HFFc6 (cell line): ENCODE measurements at regions not wholly inside any gene's neighbourhood (a gene's known extent, or its start where the extent isn't known, plus 50 kb on each side); places are given as distances from the start of the nearest gene placed in this dataset.

ENCODE experiments used
- DNase-seq: peaks from one replicate; pipeline ENCODE4 v3.0.0-alpha.2; 2018
- H3K27ac Mint-ChIP-seq: 2 replicates; pipeline ENCODE4 v1.8.0; 2020; ENCODE audit warnings: mild to moderate bottlenecking, mixed read lengths
- H3K27me3 Mint-ChIP-seq: 2 replicates; pipeline ENCODE4 v1.8.0; 2021; ENCODE audit warnings: mild to moderate bottlenecking, moderate library complexity, mixed read lengths; ENCODE audit not compliant: insufficient read depth
- H3K36me3 Mint-ChIP-seq: 2 replicates; pipeline ENCODE4 v1.8.0; 2021; ENCODE audit warnings: low read depth, mixed read lengths
- H3K4me1 Mint-ChIP-seq: 2 replicates; pipeline ENCODE4 v1.8.0; 2020; ENCODE audit warnings: low read depth, mixed read lengths
- H3K4me3 Mint-ChIP-seq: 2 replicates; pipeline ENCODE4 v1.8.0; 2020; ENCODE audit warnings: mild to moderate bottlenecking, moderate library complexity, mixed read lengths
- H3K9me3 Mint-ChIP-seq: 2 replicates; pipeline ENCODE4 v1.8.0; 2020; ENCODE audit warnings: mild to moderate bottlenecking, mixed read lengths
- TF ChIP-seq, protein P1 (sequence below): fragments of 200-600 bp; sonication (generic); IDR thresholded peaks from 2 replicates; pipeline ENCODE4 v1.5.0; 2021; ENCODE audit warnings: antibody characterized with exemption, mild to moderate bottlenecking

- Mint-ChIP-seq H3K4me1 (peaks cover 36% of the 10 kb centered on the region), H3K27ac (peak overlapping the region; percentile 76), H3K4me3 (peak overlapping the region; percentile 64), H3K27me3 (no peaks in the 10 kb centered on the region; the same call in 1 of the 2 replicates), H3K36me3 (peaks cover 4% of the 10 kb centered on the region; the same call in 1 of the 2 replicates), H3K9me3 (no peaks in the 10 kb centered on the region)
- DNase-seq: peak; percentile 81
- TF ChIP-seq, protein P1, sequence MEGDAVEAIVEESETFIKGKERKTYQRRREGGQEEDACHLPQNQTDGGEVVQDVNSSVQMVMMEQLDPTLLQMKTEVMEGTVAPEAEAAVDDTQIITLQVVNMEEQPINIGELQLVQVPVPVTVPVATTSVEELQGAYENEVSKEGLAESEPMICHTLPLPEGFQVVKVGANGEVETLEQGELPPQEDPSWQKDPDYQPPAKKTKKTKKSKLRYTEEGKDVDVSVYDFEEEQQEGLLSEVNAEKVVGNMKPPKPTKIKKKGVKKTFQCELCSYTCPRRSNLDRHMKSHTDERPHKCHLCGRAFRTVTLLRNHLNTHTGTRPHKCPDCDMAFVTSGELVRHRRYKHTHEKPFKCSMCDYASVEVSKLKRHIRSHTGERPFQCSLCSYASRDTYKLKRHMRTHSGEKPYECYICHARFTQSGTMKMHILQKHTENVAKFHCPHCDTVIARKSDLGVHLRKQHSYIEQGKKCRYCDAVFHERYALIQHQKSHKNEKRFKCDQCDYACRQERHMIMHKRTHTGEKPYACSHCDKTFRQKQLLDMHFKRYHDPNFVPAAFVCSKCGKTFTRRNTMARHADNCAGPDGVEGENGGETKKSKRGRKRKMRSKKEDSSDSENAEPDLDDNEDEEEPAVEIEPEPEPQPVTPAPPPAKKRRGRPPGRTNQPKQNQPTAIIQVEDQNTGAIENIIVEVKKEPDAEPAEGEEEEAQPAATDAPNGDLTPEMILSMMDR: no peak
Measured at GRCh38 chr15:36407647-36408046, 171.8 kb upstream of the CDIN1 start.

DNA sequence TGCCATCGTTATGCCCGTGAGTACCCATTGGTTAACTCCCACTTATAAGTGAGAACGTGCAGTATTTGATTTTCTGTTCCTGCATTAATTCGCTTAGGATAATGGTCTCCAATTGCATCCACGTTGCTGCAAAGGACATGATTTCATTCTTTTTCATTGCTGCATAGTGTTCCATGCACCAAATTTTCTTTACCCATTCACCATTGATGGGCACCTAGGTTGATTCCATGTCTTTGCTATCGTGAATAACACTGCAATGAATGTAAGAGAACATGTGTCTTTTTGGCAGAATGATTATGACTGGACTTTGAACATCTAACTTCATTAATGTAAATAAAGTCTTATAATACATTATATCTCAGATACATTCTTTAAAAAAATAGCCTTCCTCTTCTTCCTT lies 169.6 kb upstream of the CDIN1 start:
- H3K9me3 Mint-ChIP-seq: no peaks in the 10 kb centered on the region
- TF ChIP-seq, protein P1: no peak
- DNase-seq: no peak
- no peak overlapping the region for H3K4me3 Mint-ChIP-seq
- H3K4me1 Mint-ChIP-seq: peaks cover 41% of the 10 kb centered on the region
- H3K27ac Mint-ChIP-seq: no peak overlapping the region
- H3K27me3 Mint-ChIP-seq: no peaks in the 10 kb centered on the region
- H3K36me3 Mint-ChIP-seq: peaks cover 4% of the 10 kb centered on the region; the same call in 1 of the 2 replicates

GRCh38 chr15:36414670-36415069 lies 164.8 kb upstream of the CDIN1 start:
- Mint-ChIP-seq H3K9me3 (no peaks in the 10 kb centered on the region), H3K4me3 (no peak overlapping the region), H3K4me1 (peaks cover 20% of the 10 kb centered on the region), H3K36me3 (peaks cover 3% of the 10 kb centered on the region; the same call in 1 of the 2 replicates), H3K27me3 (no peaks in the 10 kb centered on the region; the same call in none of the 2 replicates), H3K27ac (peak overlapping the region; percentile 59; the same call in 1 of the 2 replicates)
- TF ChIP-seq, protein P1: no peak
- DNase-seq: no peak

GRCh38 chr15:36415643-36416042 lies 163.8 kb upstream of the CDIN1 start:
- Mint-ChIP-seq H3K27me3 (no peaks in the 10 kb centered on the region; the same call in none of the 2 replicates), H3K9me3 (no peaks in the 10 kb centered on the region), H3K4me3 (no peak overlapping the region), H3K36me3 (no peaks in the 10 kb centered on the region; the same call in 1 of the 2 replicates), H3K4me1 (peaks cover 20% of the 10 kb centered on the region), H3K27ac (peak overlapping the region; percentile 59)
- DNase-seq: peak; percentile 78
- TF ChIP-seq, protein P1: no peak

- TF ChIP-seq, protein P1: no peak
- H3K9me3 Mint-ChIP-seq: peaks cover 16% of the 10 kb centered on the region
- H3K4me1 Mint-ChIP-seq: peaks cover 27% of the 10 kb centered on the region
- no peak overlapping the region for H3K4me3 Mint-ChIP-seq
- H3K27me3 Mint-ChIP-seq: no peaks in the 10 kb centered on the region; the same call in none of the 2 replicates
- H3K36me3 Mint-ChIP-seq: peaks cover 43% of the 10 kb centered on the region
- no peak overlapping the region for H3K27ac Mint-ChIP-seq
- DNase-seq: no peak
Measured at GRCh38 chr15:36422631-36423030, 156.8 kb upstream of the CDIN1 start.
